ENCODE measurements at regions not wholly inside any gene's neighbourhood (a gene's known extent, or its start where the extent isn't known, plus 50 kb on each side); places are given as distances from the start of the nearest gene placed in this dataset.

GRCh38 chr12:89237763-89238162 is 114.5 kb downstream of the DUSP6 start (continued):
- TF ChIP-seq ZBTB33 (IDR thresholded peaks at IDR 0.05; ENCODE audit: borderline replicate concordance, low read depth) (no peak), SMC3 (IDR thresholded peaks at IDR 0.05; ENCODE audit: low read depth, low read length) (no peak), EP300 (IDR thresholded peaks at IDR 0.05; ENCODE audit: borderline replicate concordance in 1 of 2, low read depth in 1 of 2, low read length in 1 of 2) (no peak)

DNA sequence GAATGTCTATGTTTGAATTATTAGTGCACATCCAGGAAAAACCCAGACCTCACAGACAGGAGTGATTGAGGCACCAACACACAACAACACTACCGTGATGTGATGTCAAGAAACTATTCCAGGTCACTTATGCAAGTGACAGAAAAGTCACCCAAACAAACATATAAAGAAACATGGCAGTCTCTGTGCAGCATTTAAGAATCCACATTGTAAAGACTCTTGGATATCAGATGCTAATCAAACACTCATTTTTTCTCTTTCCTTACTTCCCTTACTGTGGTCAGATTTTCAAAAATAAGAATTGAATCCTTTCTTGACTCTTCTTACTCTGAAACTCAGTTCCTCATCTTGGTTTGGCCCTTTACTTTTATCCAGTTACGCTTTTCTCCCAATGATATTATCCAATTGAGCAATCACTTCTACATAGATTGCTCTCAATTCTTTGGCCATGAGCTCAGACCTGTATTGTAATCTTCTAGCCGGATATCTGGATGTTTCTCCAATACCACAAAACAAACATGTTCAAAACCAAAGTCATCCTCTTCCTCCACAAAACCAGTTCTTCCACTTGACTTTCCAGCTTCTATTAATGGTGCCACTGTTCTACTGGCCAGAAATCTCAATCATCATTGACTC is 115.4 kb downstream of the DUSP6 start:
- ChIA-PET POLR2A (no interaction called here), CTCF (interaction anchor here (1.0 kb wide), 1 partner anchor 28 kb away, joined by 3 read pairs; no protein-coding TSS in a partner anchor)
- no peak for DNase-seq
- WGBS (ENCODE audit: low lambda C conversion rate): 81% methylated on average over 3 of the region's 3 CpGs
- no peaks in the 10 kb centered on the region for H3K27me3 ChIP-seq (ENCODE audit: insufficient read depth)
- no peak overlapping the region for H2AFZ ChIP-seq (ENCODE audit: low read depth)
- H3K9me2 ChIP-seq: no peaks in the 10 kb centered on the region
- peaks cover 5 to 14% of the 10 kb centered on the region in 2 experiments; a peak in 2 of 4 replicates for H3K4me1 ChIP-seq (ENCODE audit: control insufficient read depth in 1 of 2, insufficient read depth in 2 of 2, low read depth in 1 of 2, low read length in 1 of 2)
- TF ChIP-seq TCF12 (IDR thresholded peaks at IDR 0.05): no peak
- TF ChIP-seq RFX5 (IDR thresholded peaks at IDR 0.05; ENCODE audit: low read length): no peak
- H3K9ac ChIP-seq: no peak overlapping the region
- H3K27ac ChIP-seq (ENCODE audit: low read depth in 2 of 2, low read length in 1 of 2): no peak overlapping the region
- H3F3A ChIP-seq (replicated peaks; ENCODE audit: insufficient read depth): no peaks in the 10 kb centered on the region
- H3K79me2 ChIP-seq (ENCODE audit: insufficient read depth): no peaks in the 10 kb centered on the region
- 0 out of 2 replicates have a peak, but pooled peaks cover 4% of the 10 kb centered on the region for H3K9me3 ChIP-seq
- no peaks in the 10 kb centered on the region for H4K20me1 ChIP-seq (ENCODE audit: insufficient read depth)
- no peaks in the 10 kb centered on the region for H3K36me3 ChIP-seq (replicated peaks in 1 of 2; ENCODE audit: control insufficient read depth in 1 of 2, insufficient read depth in 2 of 2, low read length in 1 of 2)
- H3K4me3 ChIP-seq (ENCODE audit: low read depth in 2 of 2, low read length in 1 of 2): no peak overlapping the region
- no peak overlapping the region for H3K4me2 ChIP-seq

DNA sequence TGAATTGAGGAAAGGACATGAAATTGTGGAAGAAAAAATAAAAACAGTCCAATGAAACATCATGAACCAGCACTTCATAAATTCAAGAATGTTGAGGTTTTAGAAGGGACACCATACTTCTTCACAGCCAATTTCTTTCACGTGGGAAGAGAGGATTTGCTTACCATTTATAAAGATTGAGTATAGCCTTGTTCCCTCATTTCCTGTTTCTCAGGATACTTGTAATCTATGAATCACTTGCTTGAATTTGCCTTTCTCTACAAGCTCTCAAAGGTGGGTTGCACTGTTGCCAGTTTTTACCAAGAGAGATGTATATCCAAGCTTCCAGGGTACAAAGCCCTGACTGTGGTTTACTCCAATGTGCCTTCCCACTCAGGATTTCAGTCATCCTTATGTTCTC is 116.1 kb downstream of the DUSP6 start:
- no peak overlapping the region for H3K9ac ChIP-seq
- no peaks in the 10 kb centered on the region for H3K9me2 ChIP-seq
- H4K20me1 ChIP-seq (ENCODE audit: insufficient read depth): no peaks in the 10 kb centered on the region
- H3K36me3 ChIP-seq (replicated peaks in 1 of 2; ENCODE audit: control insufficient read depth in 1 of 2, insufficient read depth in 2 of 2, low read length in 1 of 2): no peaks in the 10 kb centered on the region
- ChIA-PET CTCF (interaction anchor here (1.3 kb wide), 1 partner anchor 51 kb away, joined by 3 read pairs; no protein-coding TSS in a partner anchor), POLR2A (no interaction called here)
- no peaks in the 10 kb centered on the region for H3F3A ChIP-seq (replicated peaks; ENCODE audit: insufficient read depth)
- H3K79me2 ChIP-seq (ENCODE audit: insufficient read depth): no peaks in the 10 kb centered on the region
- H3K4me2 ChIP-seq: no peak overlapping the region
- H3K27ac ChIP-seq (ENCODE audit: low read depth in 2 of 2, low read length in 1 of 2): no peak overlapping the region
- peaks cover 5 to 18% of the 10 kb centered on the region in 2 experiments; a peak in 3 of 4 replicates for H3K4me1 ChIP-seq (ENCODE audit: control insufficient read depth in 1 of 2, insufficient read depth in 2 of 2, low read depth in 1 of 2, low read length in 1 of 2)
- H3K9me3 ChIP-seq: 0 out of 2 replicates have a peak, but pooled peaks cover 3% of the 10 kb centered on the region
- peak overlapping the region; percentile 18; the same call in 1 of the 2 replicates for H2AFZ ChIP-seq (ENCODE audit: low read depth)
- no peak overlapping the region for H3K4me3 ChIP-seq (ENCODE audit: low read depth in 2 of 2, low read length in 1 of 2)
- no peaks in the 10 kb centered on the region for H3K27me3 ChIP-seq (ENCODE audit: insufficient read depth)
- no peak for DNase-seq
- WGBS (ENCODE audit: low lambda C conversion rate): 30% methylated on average over 1 of the region's 1 CpG
- TF ChIP-seq TCF12 (IDR thresholded peaks at IDR 0.05) (no peak), MEF2A (IDR thresholded peaks at IDR 0.05; ENCODE audit: borderline replicate concordance, low read depth) (no peak), FOSL2 (IDR thresholded peaks at IDR 0.05; ENCODE audit: borderline replicate concordance, low read depth) (no peak), TAF1 (IDR thresholded peaks at IDR 0.05; ENCODE audit: borderline replicate concordance, low read depth, low read length) (no peak), RCOR1 (IDR thresholded peaks at IDR 0.05; ENCODE audit: low read length) (no peak), MXI1 (IDR thresholded peaks at IDR 0.05; ENCODE audit: low read depth, low read length) (no peak), POLR2AphosphoS5 (IDR thresholded peaks at IDR 0.05; ENCODE audit: low read depth, low read length) (no peak), NRF1 (IDR thresholded peaks at IDR 0.05; ENCODE audit: low read depth, low read length) (no peak), TEAD4 (IDR thresholded peaks at IDR 0.05; ENCODE audit: borderline replicate concordance, insufficient read depth) (no peak), NFIC (IDR thresholded peaks at IDR 0.05; ENCODE audit: borderline replicate concordance) (no peak), GATA2 (CRISPR knock-in tag; IDR thresholded peaks at IDR 0.05) (no peak), RFX5 (IDR thresholded peaks at IDR 0.05; ENCODE audit: low read length) (no peak), EP300 (IDR thresholded peaks at IDR 0.05; ENCODE audit: borderline replicate concordance in 1 of 2, low read depth in 1 of 2, low read length in 1 of 2) (no peak)
- TF ChIP-seq, protein P1, sequence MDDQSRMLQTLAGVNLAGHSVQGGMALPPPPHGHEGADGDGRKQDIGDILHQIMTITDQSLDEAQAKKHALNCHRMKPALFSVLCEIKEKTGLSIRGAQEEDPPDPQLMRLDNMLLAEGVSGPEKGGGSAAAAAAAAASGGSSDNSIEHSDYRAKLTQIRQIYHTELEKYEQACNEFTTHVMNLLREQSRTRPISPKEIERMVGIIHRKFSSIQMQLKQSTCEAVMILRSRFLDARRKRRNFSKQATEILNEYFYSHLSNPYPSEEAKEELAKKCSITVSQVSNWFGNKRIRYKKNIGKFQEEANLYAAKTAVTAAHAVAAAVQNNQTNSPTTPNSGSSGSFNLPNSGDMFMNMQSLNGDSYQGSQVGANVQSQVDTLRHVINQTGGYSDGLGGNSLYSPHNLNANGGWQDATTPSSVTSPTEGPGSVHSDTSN (IDR thresholded peaks at IDR 0.05): no peak
- TF ChIP-seq, protein P2, sequence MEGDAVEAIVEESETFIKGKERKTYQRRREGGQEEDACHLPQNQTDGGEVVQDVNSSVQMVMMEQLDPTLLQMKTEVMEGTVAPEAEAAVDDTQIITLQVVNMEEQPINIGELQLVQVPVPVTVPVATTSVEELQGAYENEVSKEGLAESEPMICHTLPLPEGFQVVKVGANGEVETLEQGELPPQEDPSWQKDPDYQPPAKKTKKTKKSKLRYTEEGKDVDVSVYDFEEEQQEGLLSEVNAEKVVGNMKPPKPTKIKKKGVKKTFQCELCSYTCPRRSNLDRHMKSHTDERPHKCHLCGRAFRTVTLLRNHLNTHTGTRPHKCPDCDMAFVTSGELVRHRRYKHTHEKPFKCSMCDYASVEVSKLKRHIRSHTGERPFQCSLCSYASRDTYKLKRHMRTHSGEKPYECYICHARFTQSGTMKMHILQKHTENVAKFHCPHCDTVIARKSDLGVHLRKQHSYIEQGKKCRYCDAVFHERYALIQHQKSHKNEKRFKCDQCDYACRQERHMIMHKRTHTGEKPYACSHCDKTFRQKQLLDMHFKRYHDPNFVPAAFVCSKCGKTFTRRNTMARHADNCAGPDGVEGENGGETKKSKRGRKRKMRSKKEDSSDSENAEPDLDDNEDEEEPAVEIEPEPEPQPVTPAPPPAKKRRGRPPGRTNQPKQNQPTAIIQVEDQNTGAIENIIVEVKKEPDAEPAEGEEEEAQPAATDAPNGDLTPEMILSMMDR (IDR thresholded peaks at IDR 0.05): no peak
